Testis (tissue), 2 donors: ENCODE measurements at regions not wholly inside any gene's neighbourhood (a gene's known extent, or its start where the extent isn't known, plus 50 kb on each side); places are given as distances from the start of the nearest gene placed in this dataset.

Experiments used
- DNase-seq: peaks from one replicate; pipeline ENCODE4 v3.0.0-alpha.2; 2019
- H3K27ac ChIP-seq, 2 donors: fragments of 200-600 bp; sonication (generic); one replicate each; pipeline ENCODE4 v1.5.1; 2019
- H3K27me3 ChIP-seq: fragments of 200-600 bp; sonication (generic); one replicate; pipeline ENCODE4 v1.5.1; 2019
- H3K36me3 ChIP-seq: fragments of 200-600 bp; sonication (generic); one replicate; pipeline ENCODE4 v1.5.1; 2017; ENCODE audit warnings: low read depth; ENCODE audit errors: missing control alignments
- H3K4me1 ChIP-seq: fragments of 200-600 bp; sonication (generic); one replicate; pipeline ENCODE4 v1.5.1; 2019
- H3K4me3 ChIP-seq, 2 donors: fragments of 200-600 bp; sonication (generic); one replicate each; pipeline ENCODE4 v1.5.1; 2017 to 2019
- H3K9me3 ChIP-seq: fragments of 200-600 bp; sonication (generic); one replicate; pipeline ENCODE4 v1.5.1; 2017
- POLR2A ChIP-seq: fragments of 450-650 bp; IDR thresholded peaks from one replicate; pipeline ENCODE4 v1.6.1; 2017; ENCODE audit warnings: antibody characterized with exemption, mild to moderate bottlenecking, moderate library complexity
- WGBS, 2 donors: methylation state at CpG; one replicate each; pipeline ENCODE4 v1.1.5; 2018; 5-methylcytosine and 5-hydroxymethylcytosine counted together
- intact Hi-C: fragments of 100-400 bp; cut with DNase I; formaldehyde crosslinking; loops from one replicate; pipeline ENCODE4 v1.15.1; 2023; ENCODE audit warnings: low total_unique reads
- TF ChIP-seq, protein P1 (sequence below), 3 experiments: fragments of 450-650 bp in 2 of 3; fragments of 200-600 bp in 1 of 3; sonication (generic) in 1 of 3; IDR thresholded peaks; one replicate each; pipeline ENCODE4 v1.5.1; 2016 to 2019; ENCODE audit warnings: antibody characterized with exemption in 3 of 3, mild to moderate bottlenecking in 2 of 3, moderate library complexity in 1 of 3

DNA sequence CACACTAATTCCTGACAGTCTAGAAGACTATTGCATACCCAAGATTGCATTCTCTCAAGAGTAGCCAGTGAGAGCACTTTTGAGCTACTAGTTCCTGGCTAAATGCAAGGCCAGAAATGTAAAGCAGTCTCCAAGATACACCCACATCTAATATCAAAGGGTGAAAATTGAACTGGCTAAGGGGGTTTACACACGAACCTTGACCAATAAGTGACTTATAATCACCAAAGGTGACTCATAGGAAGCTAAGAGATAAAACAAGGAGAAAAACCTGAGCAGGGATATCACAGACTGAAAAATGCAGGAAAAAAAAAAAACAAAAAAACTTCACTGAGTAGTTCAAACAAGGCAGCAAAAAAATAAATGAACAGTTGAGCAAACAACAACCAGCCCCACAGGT is 172.2 kb upstream of the RRP15 start:
- no peak for DNase-seq
- intact Hi-C loops = no loop called here
- WGBS, 2 donors = 61 to 79% methylated on average over 1 of the region's 1 CpG
- H3K27me3 ChIP-seq = no peaks in the 10 kb centered on the region
- H3K36me3 ChIP-seq = no peaks in the 10 kb centered on the region
- TF ChIP-seq, protein P1, sequence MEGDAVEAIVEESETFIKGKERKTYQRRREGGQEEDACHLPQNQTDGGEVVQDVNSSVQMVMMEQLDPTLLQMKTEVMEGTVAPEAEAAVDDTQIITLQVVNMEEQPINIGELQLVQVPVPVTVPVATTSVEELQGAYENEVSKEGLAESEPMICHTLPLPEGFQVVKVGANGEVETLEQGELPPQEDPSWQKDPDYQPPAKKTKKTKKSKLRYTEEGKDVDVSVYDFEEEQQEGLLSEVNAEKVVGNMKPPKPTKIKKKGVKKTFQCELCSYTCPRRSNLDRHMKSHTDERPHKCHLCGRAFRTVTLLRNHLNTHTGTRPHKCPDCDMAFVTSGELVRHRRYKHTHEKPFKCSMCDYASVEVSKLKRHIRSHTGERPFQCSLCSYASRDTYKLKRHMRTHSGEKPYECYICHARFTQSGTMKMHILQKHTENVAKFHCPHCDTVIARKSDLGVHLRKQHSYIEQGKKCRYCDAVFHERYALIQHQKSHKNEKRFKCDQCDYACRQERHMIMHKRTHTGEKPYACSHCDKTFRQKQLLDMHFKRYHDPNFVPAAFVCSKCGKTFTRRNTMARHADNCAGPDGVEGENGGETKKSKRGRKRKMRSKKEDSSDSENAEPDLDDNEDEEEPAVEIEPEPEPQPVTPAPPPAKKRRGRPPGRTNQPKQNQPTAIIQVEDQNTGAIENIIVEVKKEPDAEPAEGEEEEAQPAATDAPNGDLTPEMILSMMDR (IDR thresholded peaks at IDR 0.05) = no peak
- TF ChIP-seq POLR2A = no peak
- no peak overlapping the region for H3K27ac ChIP-seq
- no peaks in the 10 kb centered on the region for H3K9me3 ChIP-seq
- H3K4me1 ChIP-seq = no peaks in the 10 kb centered on the region
- H3K4me3 ChIP-seq = no peak overlapping the region

DNA sequence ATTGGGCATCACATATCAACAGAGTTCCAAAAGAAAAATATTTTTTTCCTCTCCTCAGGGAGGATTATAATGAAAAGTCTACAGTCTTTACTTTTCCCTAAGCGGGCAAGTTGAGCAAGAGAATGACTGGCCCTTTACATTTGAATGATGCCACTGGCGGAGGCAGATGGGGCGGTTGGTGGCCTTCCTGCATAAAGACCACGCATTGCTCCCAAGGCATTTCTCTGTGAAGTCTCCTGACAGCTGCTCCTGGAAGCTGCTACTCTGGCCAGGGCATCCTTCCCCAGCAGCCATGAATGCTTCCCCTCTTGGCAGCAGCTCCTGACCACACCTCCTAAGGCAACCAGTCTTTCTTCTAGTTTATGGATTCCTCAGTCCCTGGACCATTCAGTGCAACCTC is 161.1 kb upstream of the RRP15 start:
- H3K9me3 ChIP-seq = no peaks in the 10 kb centered on the region
- H3K4me3 ChIP-seq = no peak overlapping the region
- H3K4me1 ChIP-seq = no peaks in the 10 kb centered on the region
- intact Hi-C loops = no loop called here
- no peak for DNase-seq
- H3K36me3 ChIP-seq = no peaks in the 10 kb centered on the region
- no peak overlapping the region for H3K27ac ChIP-seq
- H3K27me3 ChIP-seq = no peaks in the 10 kb centered on the region
- no peak for TF ChIP-seq POLR2A
- TF ChIP-seq, protein P1 (IDR thresholded peaks at IDR 0.05) = no peak
- WGBS, 2 donors = 62 to 67% methylated on average over 4 of the region's 4 CpGs

DNA sequence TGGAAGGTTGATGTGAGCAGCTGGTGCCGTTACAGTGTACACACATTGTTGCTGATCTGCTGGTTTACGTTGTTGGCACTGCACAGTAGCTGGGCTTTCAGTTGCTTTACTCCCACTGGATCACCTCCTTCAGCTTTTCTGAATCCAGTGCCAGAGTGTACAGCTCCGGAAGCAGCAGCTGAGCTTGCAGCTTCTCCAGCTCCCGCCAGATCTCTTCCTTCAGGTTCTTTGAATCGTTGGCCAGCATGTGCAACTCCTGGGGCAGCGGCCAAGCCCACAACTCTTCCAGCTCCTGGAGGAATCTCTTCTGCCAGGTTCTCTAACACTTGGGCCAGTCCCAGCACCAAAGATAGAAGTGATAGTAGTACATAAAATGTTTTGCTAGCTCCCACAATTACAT is 149.7 kb upstream of the RRP15 start:
- no peak for DNase-seq

DNA sequence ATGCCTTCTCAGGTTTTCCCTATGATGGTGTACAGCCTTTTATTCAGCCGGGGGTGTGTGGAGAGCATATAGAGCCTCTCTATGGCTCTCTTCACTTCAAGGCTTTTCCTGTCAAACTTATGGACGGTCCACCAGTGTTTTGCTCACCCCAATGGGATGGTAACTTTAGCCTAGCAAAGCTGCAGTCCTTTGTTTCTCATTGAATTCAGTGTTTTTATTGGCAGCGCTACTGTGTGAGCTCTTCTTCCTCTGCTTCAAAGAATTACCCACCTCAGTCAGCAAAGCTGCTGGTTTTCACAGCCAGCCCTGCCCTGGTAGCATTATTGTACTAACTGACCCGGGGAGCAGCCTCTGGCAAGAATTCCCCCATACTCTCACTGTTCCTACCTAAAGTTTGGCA is 145.3 kb upstream of the RRP15 start:
- intact Hi-C loops = no loop called here
- WGBS, 2 donors = 72 to 85% methylated on average over 4 of the region's 4 CpGs
- Histone ChIP-seq H3K27me3 (no peaks in the 10 kb centered on the region), H3K36me3 (no peaks in the 10 kb centered on the region), H3K4me3 (no peak overlapping the region), H3K4me1 (no peaks in the 10 kb centered on the region), H3K9me3 (no peaks in the 10 kb centered on the region), H3K27ac (no peak overlapping the region)
- TF ChIP-seq, protein P1 (IDR thresholded peaks at IDR 0.05) = no peak
- no peak for TF ChIP-seq POLR2A
- no peak for DNase-seq

More for the DNA sequence above, 149.7 kb upstream of the RRP15 start:
- no peaks in the 10 kb centered on the region for H3K9me3 ChIP-seq
- H3K36me3 ChIP-seq = no peaks in the 10 kb centered on the region
- H3K4me1 ChIP-seq = no peaks in the 10 kb centered on the region
- no peaks in the 10 kb centered on the region for H3K27me3 ChIP-seq
- TF ChIP-seq POLR2A = no peak
- TF ChIP-seq, protein P1 (IDR thresholded peaks at IDR 0.05) = no peak
- H3K27ac ChIP-seq = no peak overlapping the region
- intact Hi-C loops = no loop called here
- 30 to 79% methylated on average over 6 of the region's 6 CpGs for WGBS, 2 donors
- H3K4me3 ChIP-seq = no peak overlapping the region

DNA sequence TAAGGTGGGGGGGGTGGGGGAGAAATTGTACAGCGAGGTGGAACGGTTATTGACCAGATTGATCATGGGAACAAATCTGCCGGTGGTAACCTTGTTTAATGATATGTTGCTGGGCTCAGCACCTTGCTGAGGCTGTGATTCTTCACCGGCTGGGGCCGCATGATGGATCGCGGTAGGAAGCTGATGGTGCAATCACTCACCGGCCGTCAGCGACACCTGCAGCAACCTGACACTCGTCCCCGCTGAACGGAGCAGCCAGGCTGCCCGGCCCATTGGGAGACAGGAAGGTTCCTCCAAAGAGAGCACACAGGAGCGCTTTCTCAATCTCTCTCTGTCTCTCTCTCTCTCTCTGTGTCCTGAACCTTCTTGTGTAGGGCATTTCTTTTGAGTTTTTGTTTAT is 128.5 kb upstream of the RRP15 start:
- WGBS, 2 donors = 7 to 44% methylated on average over 13 to 15 of the region's 15 CpGs
- no peak for DNase-seq
- H3K9me3 ChIP-seq = no peaks in the 10 kb centered on the region

More for the DNA sequence above, 128.5 kb upstream of the RRP15 start:
- intact Hi-C loops = no loop called here
- no peak overlapping the region for H3K4me3 ChIP-seq
- H3K27me3 ChIP-seq = no peaks in the 10 kb centered on the region
- H3K27ac ChIP-seq = no peak overlapping the region
- no peak for TF ChIP-seq POLR2A
- TF ChIP-seq, protein P1 (IDR thresholded peaks at IDR 0.05) = no peak
- no peaks in the 10 kb centered on the region for H3K4me1 ChIP-seq
- H3K36me3 ChIP-seq = no peaks in the 10 kb centered on the region
